Ovary (tissue), 7 donors: ENCODE measurements at regions not wholly inside any gene's neighbourhood (a gene's known extent, or its start where the extent isn't known, plus 50 kb on each side); places are given as distances from the start of the nearest gene placed in this dataset.

Experiments
- DNase-seq, 5 donors: peaks; one replicate each; pipeline ENCODE4 v3.0.0-alpha.2; 2019 to 2020
- H3K27ac ChIP-seq, 2 donors: fragments of 200-600 bp; one replicate each; pipeline versions ENCODE4 v1.5.1 to v1.8.0; 2019 to 2022
- H3K27me3 ChIP-seq: fragments of 200-600 bp; one replicate; pipeline ENCODE4 v1.8.0; 2022
- H3K36me3 ChIP-seq: fragments of 200-600 bp; sonication (generic); one replicate; pipeline ENCODE4 v1.5.1; 2019
- H3K4me1 ChIP-seq: one replicate; pipeline ENCODE4 v1.8.1; 2013; ENCODE audit warnings: mild to moderate bottlenecking, moderate library complexity; ENCODE audit not compliant: insufficient read depth
- H3K4me3 ChIP-seq: fragments of 200-600 bp; sonication (generic); one replicate; pipeline ENCODE4 v1.5.1; 2017
- H3K9me3 ChIP-seq, 2 donors: fragments of 200-600 bp in 1 of 2; sonication (generic) in 1 of 2; one replicate each; pipeline versions ENCODE4 v1.5.1 to v1.8.1; 2013 to 2019; ENCODE audit warnings: mild to moderate bottlenecking in 1 of 2, moderate library complexity in 1 of 2
- CTCF ChIP-seq, 3 donors: fragments of 450-650 bp in 2 of 3; fragments of 200-600 bp in 1 of 3; IDR thresholded peaks; one replicate each; pipeline versions ENCODE4 v1.5.1 to v1.8.0; 2016 to 2022; ENCODE audit warnings: antibody characterized with exemption in 3 of 3, mild to moderate bottlenecking in 1 of 3
- EP300 ChIP-seq: sonication (generic); formaldehyde crosslinking; IDR thresholded peaks from one replicate; pipeline ENCODE4 v1.6.1; 2017; ENCODE audit warnings: antibody characterized with exemption
- POLR2A ChIP-seq: fragments of 450-650 bp; IDR thresholded peaks from one replicate; pipeline ENCODE4 v1.6.1; 2017; ENCODE audit warnings: antibody characterized with exemption, mild to moderate bottlenecking, moderate library complexity
- WGBS, 3 donors: extraction: QIAGEN DNeasy Blood & Tissue Kit in 1 of 3; methylation state at CpG; one replicate each; pipeline versions ENCODE4 v1.1.5 to v1.1.7; 2013 to 2017; 5-methylcytosine and 5-hydroxymethylcytosine counted together
- intact Hi-C, 4 donors: fragments of 100-400 bp; cut with DNase I; formaldehyde crosslinking; loops; one replicate each; pipeline versions ENCODE4 v1.11.0 to v1.15.1; 2022 to 2023
- donor health status: DM: no; HTN: no; CAD: no; lungs with moderate emphysema.
- donor health status: DM: no; HTN: no; CAD: no.
- donor health status: Bipolar disorder and iron deficiency.
- donor health status: DM: no; HTN: no; CAD: no.
- donor health status: DM: yes; HTN: yes; CAD: no.

GRCh38 chr16:65336160-65336559 lies 214.3 kb upstream of the CDH11 start:
- Histone ChIP-seq H3K27ac (no peak overlapping the region), H3K27me3 (no peaks in the 10 kb centered on the region)
- WGBS, 3 donors: 77 to 87% (median 82%) methylated on average over 2 of the region's 2 CpGs

GRCh38 chr16:65334081-65334480 lies 212.2 kb upstream of the CDH11 start:
- no peaks in the 10 kb centered on the region for H3K9me3 ChIP-seq
- H3K36me3 ChIP-seq: no peaks in the 10 kb centered on the region
- H3K4me3 ChIP-seq: no peak overlapping the region
- peak in 1 of 5 donors; percentile 15 for DNase-seq
- intact Hi-C loops: loop anchor here in 1 of 4 donors (10.0 kb wide), 1 partner anchor 209 kb away; the partner anchor contains the start of gene CDH11
- H3K27ac ChIP-seq: peak overlapping the region in 1 of 2 donors; percentile 43
- no peaks in the 10 kb centered on the region for H3K27me3 ChIP-seq
- WGBS, 3 donors: 40 to 54% (median 48%) methylated on average over 2 of the region's 2 CpGs
- peaks cover 11% of the 10 kb centered on the region for H3K4me1 ChIP-seq
- TF ChIP-seq EP300 (no peak), CTCF (IDR thresholded peaks at IDR 0.05) (no peak), POLR2A (no peak)

More at GRCh38 chr16:65336160-65336559, 214.3 kb upstream of the CDH11 start:
- H3K4me1 ChIP-seq: peaks cover 9% of the 10 kb centered on the region
- TF ChIP-seq CTCF (IDR thresholded peaks at IDR 0.05) (no peak), EP300 (no peak), POLR2A (no peak)
- no peaks in the 10 kb centered on the region for H3K9me3 ChIP-seq
- H3K36me3 ChIP-seq: no peaks in the 10 kb centered on the region
- DNase-seq: no peak
- no peak overlapping the region for H3K4me3 ChIP-seq
- intact Hi-C loops: loop anchor here in 1 of 4 donors (10.0 kb wide), 1 partner anchor 211 kb away; the partner anchor contains the start of gene CDH11

GRCh38 chr16:65333283-65333682 lies 211.4 kb upstream of the CDH11 start:
- 1 to 8% (median 5%) methylated on average over 2 of the region's 2 CpGs for WGBS, 3 donors
- intact Hi-C loops: loop anchor here in 1 of 4 donors (10.0 kb wide), 1 partner anchor 208 kb away; the partner anchor contains the start of gene CDH11

GRCh38 chr16:65327346-65327745 lies 205.5 kb upstream of the CDH11 start:
- Histone ChIP-seq H3K36me3 (no peaks in the 10 kb centered on the region), H3K9me3 (no peaks in the 10 kb centered on the region), H3K27me3 (no peaks in the 10 kb centered on the region), H3K4me3 (no peak overlapping the region), H3K4me1 (peaks cover 4% of the 10 kb centered on the region), H3K27ac (no peak overlapping the region)
- no peak for DNase-seq
- TF ChIP-seq CTCF (IDR thresholded peaks at IDR 0.05) (no peak), POLR2A (no peak), EP300 (no peak)
- 38 to 56% (median 46%) methylated on average over 2 of the region's 2 CpGs for WGBS, 3 donors
- intact Hi-C loops: no loop called here

More at GRCh38 chr16:65333283-65333682, 211.4 kb upstream of the CDH11 start:
- Histone ChIP-seq H3K4me3 (no peak overlapping the region), H3K9me3 (no peaks in the 10 kb centered on the region), H3K36me3 (no peaks in the 10 kb centered on the region), H3K27me3 (no peaks in the 10 kb centered on the region), H3K27ac (peak overlapping the region in 1 of 2 donors; percentile 66), H3K4me1 (peaks cover 11% of the 10 kb centered on the region)
- TF ChIP-seq POLR2A: no peak
- peak in 2 of 5 donors; percentile 22 to 42 for DNase-seq

GRCh38 chr16:65323655-65324237 lies 201.9 kb upstream of the CDH11 start:
- Histone ChIP-seq H3K4me1 (no peaks in the 10 kb centered on the region), H3K4me3 (no peak overlapping the region), H3K36me3 (no peaks in the 10 kb centered on the region), H3K27me3 (no peaks in the 10 kb centered on the region), H3K27ac (no peak overlapping the region), H3K9me3 (no peaks in the 10 kb centered on the region)
- DNase-seq: no peak
- intact Hi-C loops: no loop called here
- TF ChIP-seq POLR2A: no peak
- no peak for TF ChIP-seq EP300
- TF ChIP-seq CTCF (IDR thresholded peaks at IDR 0.05): no peak
- 82 to 86% (median 86%) methylated on average over 2 of the region's 2 CpGs for WGBS, 3 donors
